ENCODE measurements at regions not wholly inside any gene's neighbourhood (a gene's known extent, or its start where the extent isn't known, plus 50 kb on each side); places are given as distances from the start of the nearest gene placed in this dataset.
A peak's percentile ranks its signal among the peaks of the same experiment; 100 is the strongest.
"Not testable (repeated sequence)": the region's sequence is repeated elsewhere in the genome, so short reads cannot be mapped to it uniquely, and the experiment has no call there.

DNA sequence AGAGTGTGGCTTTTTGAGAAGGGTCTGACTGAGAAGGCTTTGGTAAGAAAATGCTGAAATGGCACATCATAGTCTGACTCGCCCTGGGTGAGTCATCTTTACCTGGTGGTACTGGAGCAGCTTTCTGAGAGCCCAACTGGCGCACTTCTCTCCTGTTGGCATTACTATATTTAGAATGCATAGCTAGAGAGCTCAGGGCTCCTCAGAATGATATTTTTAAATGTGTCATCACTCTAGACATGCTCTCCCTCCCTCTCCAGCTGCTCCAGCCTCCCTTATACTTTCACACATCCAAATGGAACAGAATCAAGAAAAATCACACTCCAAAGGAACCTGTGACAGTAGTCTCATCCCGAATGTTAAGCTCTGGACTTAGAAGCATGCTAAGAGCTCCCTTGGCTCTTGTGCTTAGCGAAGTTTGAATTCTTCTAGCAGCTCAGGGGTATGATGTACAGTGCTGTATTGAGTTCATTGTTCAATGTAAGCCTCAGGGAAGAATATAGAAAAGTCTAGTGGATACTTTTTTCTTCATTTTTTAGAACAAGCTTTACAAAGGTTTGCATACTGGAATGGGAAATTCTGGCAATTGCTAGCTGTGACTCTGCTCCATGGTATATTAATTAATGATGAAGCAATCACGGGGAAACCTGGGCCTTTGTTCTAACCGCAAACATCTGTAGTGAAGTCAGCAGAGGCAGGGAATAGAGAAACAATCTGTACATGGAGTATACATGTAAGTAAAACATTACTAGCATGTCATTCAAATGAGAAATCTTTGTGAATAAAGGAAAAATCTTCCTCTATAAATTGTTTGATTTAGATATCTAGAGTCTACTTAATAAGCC is 751.2 kb upstream of the NRXN1 start:
- TF ChIP-seq EZH2phosphoT487 (IDR thresholded peaks at IDR 0.05; ENCODE audit: insufficient read depth, low read depth) (no peak), EZH2 (IDR thresholded peaks at IDR 0.05; ENCODE audit: insufficient read depth, poor library complexity, severe bottlenecking) (no peak)
- DNase-seq: peak; percentile 39
- no peak overlapping the region for H2AFZ ChIP-seq
- H3K4me3 ChIP-seq: no peak overlapping the region
- in situ Hi-C loops (cut with MboI): no loop called here
- 6 to 10% methylated on average over 6 of the region's 6 CpGs for WGBS, 2 experiments (ENCODE audit: low coverage in 1 of 2, low lambda C conversion rate in 2 of 2, missing lambda C conversion rate in 2 of 2)
- no peak overlapping the region for H3K4me2 ChIP-seq (ENCODE audit: unreplicated experiment)
- no peaks in the 10 kb centered on the region for H3K79me2 ChIP-seq (ENCODE audit: insufficient read depth)
- no peaks in the 10 kb centered on the region for H3F3A ChIP-seq (ENCODE audit: insufficient read depth)
- H3K9me2 ChIP-seq (ENCODE audit: insufficient read depth): no peaks in the 10 kb centered on the region
- no peak overlapping the region for H3K27ac ChIP-seq
- no peak overlapping the region for H3K9ac ChIP-seq
- no peaks in the 10 kb centered on the region for H4K20me1 ChIP-seq (ENCODE audit: insufficient read depth)
- no peaks in the 10 kb centered on the region for H3K36me3 ChIP-seq (ENCODE audit: low read depth)
- no peaks in the 10 kb centered on the region for H3K4me1 ChIP-seq (ENCODE audit: insufficient read depth)
- no peaks in the 10 kb centered on the region for H3K27me3 ChIP-seq (replicated peaks; ENCODE audit: insufficient read depth)
- H3K9me3 ChIP-seq (ENCODE audit: low read depth): no peaks in the 10 kb centered on the region

GRCh38 chr2:51781691-51782090 is 749.8 kb upstream of the NRXN1 start:
- H3K9me3 ChIP-seq (ENCODE audit: low read depth): no peaks in the 10 kb centered on the region
- H2AFZ ChIP-seq: no peak overlapping the region
- no peaks in the 10 kb centered on the region for H3K36me3 ChIP-seq (ENCODE audit: low read depth)
- no peak overlapping the region for H3K4me2 ChIP-seq (ENCODE audit: unreplicated experiment)
- no peak overlapping the region for H3K27ac ChIP-seq
- no peaks in the 10 kb centered on the region for H3K9me2 ChIP-seq (ENCODE audit: insufficient read depth)
- H3K4me1 ChIP-seq (ENCODE audit: insufficient read depth): no peaks in the 10 kb centered on the region
- no peaks in the 10 kb centered on the region for H4K20me1 ChIP-seq (ENCODE audit: insufficient read depth)
- no peaks in the 10 kb centered on the region for H3K27me3 ChIP-seq (replicated peaks; ENCODE audit: insufficient read depth)
- in situ Hi-C loops (cut with MboI): no loop called here
- no peak overlapping the region for H3K4me3 ChIP-seq
- 30 to 35% methylated on average over 4 of the region's 4 CpGs for WGBS, 2 experiments (ENCODE audit: low coverage in 1 of 2, low lambda C conversion rate in 2 of 2, missing lambda C conversion rate in 2 of 2)
- TF ChIP-seq EZH2phosphoT487 (IDR thresholded peaks at IDR 0.05; ENCODE audit: insufficient read depth, low read depth) (no peak), EZH2 (IDR thresholded peaks at IDR 0.05; ENCODE audit: insufficient read depth, poor library complexity, severe bottlenecking) (no peak)
- H3K9ac ChIP-seq: no peak overlapping the region
- no peak for DNase-seq
- H3K79me2 ChIP-seq (ENCODE audit: insufficient read depth): no peaks in the 10 kb centered on the region
- H3F3A ChIP-seq (ENCODE audit: insufficient read depth): no peaks in the 10 kb centered on the region

GRCh38 chr2:51780353-51780752 is 748.4 kb upstream of the NRXN1 start:
- H4K20me1 ChIP-seq (ENCODE audit: insufficient read depth): no peaks in the 10 kb centered on the region
- H3K79me2 ChIP-seq (ENCODE audit: insufficient read depth): no peaks in the 10 kb centered on the region
- H3K27ac ChIP-seq: no peak overlapping the region
- no peak overlapping the region for H3K9ac ChIP-seq
- H3K27me3 ChIP-seq (replicated peaks; ENCODE audit: insufficient read depth): no peaks in the 10 kb centered on the region
- H3K9me2 ChIP-seq (ENCODE audit: insufficient read depth): no peaks in the 10 kb centered on the region
- no peak for DNase-seq
- H3K4me3 ChIP-seq: no peak overlapping the region
- WGBS, 2 experiments (ENCODE audit: low coverage in 1 of 2, low lambda C conversion rate in 2 of 2, missing lambda C conversion rate in 2 of 2): 72 to 79% methylated on average over 22 of the region's 26 CpGs
- in situ Hi-C loops (cut with MboI): no loop called here
- no peaks in the 10 kb centered on the region for H3K4me1 ChIP-seq (ENCODE audit: insufficient read depth)
- no peak overlapping the region for H2AFZ ChIP-seq
- no peaks in the 10 kb centered on the region for H3K9me3 ChIP-seq (ENCODE audit: low read depth)
- H3K4me2 ChIP-seq (ENCODE audit: unreplicated experiment): no peak overlapping the region
- no peaks in the 10 kb centered on the region for H3F3A ChIP-seq (ENCODE audit: insufficient read depth)
- H3K36me3 ChIP-seq (ENCODE audit: low read depth): no peaks in the 10 kb centered on the region
- TF ChIP-seq EZH2 (IDR thresholded peaks at IDR 0.05; ENCODE audit: insufficient read depth, poor library complexity, severe bottlenecking) (no peak), EZH2phosphoT487 (IDR thresholded peaks at IDR 0.05; ENCODE audit: insufficient read depth, low read depth) (no peak)

DNA sequence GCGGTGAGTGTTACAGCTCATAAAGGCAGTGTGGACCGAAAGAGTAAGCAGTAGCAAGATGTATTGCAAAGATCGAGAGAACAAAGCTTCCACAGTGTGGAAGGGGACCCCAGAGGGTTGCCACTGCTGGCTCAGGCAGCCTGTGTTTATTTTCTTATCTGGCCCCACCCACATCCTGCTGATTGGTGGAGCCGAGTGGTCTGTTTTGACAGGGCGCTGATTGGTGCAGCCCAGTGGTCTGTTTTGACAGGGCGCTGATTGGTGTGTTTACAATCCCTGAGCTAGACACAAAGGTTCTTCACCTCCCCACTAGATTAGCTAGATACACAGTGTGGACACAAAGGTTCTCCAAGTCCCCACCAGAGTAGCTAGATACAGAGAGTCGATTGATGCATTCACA is 747.8 kb upstream of the NRXN1 start:
- H3K9me3 ChIP-seq (ENCODE audit: low read depth); H3F3A ChIP-seq (ENCODE audit: insufficient read depth); DNase-seq; H4K20me1 ChIP-seq (ENCODE audit: insufficient read depth); H3K4me3 ChIP-seq; in situ Hi-C loops (cut with MboI); H3K4me1 ChIP-seq (ENCODE audit: insufficient read depth); H3K36me3 ChIP-seq (ENCODE audit: low read depth); H3K27ac ChIP-seq; H3K27me3 ChIP-seq (replicated peaks; ENCODE audit: insufficient read depth); H3K4me2 ChIP-seq (ENCODE audit: unreplicated experiment); H3K9ac ChIP-seq; H3K9me2 ChIP-seq (ENCODE audit: insufficient read depth); H3K79me2 ChIP-seq (ENCODE audit: insufficient read depth); H2AFZ ChIP-seq: not testable (repeated sequence)
- 64 to 77% methylated on average over 7 of the region's 7 CpGs for WGBS, 2 experiments (ENCODE audit: low coverage in 1 of 2, low lambda C conversion rate in 2 of 2, missing lambda C conversion rate in 2 of 2)

GRCh38 chr2:51778806-51779205 is 746.9 kb upstream of the NRXN1 start:
- Histone ChIP-seq H3K27me3 (replicated peaks; ENCODE audit: insufficient read depth) (no peaks in the 10 kb centered on the region), H3K36me3 (ENCODE audit: low read depth) (no peaks in the 10 kb centered on the region), H3K9me2 (ENCODE audit: insufficient read depth) (no peaks in the 10 kb centered on the region), H3K4me2 (ENCODE audit: unreplicated experiment) (no peak overlapping the region), H3F3A (ENCODE audit: insufficient read depth) (no peaks in the 10 kb centered on the region), H3K9me3 (ENCODE audit: low read depth) (no peaks in the 10 kb centered on the region), H3K9ac (no peak overlapping the region), H3K79me2 (ENCODE audit: insufficient read depth) (no peaks in the 10 kb centered on the region), H2AFZ (no peak overlapping the region), H3K4me3 (no peak overlapping the region), H4K20me1 (ENCODE audit: insufficient read depth) (no peaks in the 10 kb centered on the region), H3K27ac (no peak overlapping the region), H3K4me1 (ENCODE audit: insufficient read depth) (no peaks in the 10 kb centered on the region)
- no peak for TF ChIP-seq EZH2 (IDR thresholded peaks at IDR 0.05; ENCODE audit: insufficient read depth, poor library complexity, severe bottlenecking)
- in situ Hi-C loops (cut with MboI): no loop called here
- no peak for DNase-seq
- 18 to 27% methylated on average over 3 of the region's 3 CpGs for WGBS, 2 experiments (ENCODE audit: low coverage in 1 of 2, low lambda C conversion rate in 2 of 2, missing lambda C conversion rate in 2 of 2)

GRCh38 chr2:51774606-51775005 is 742.7 kb upstream of the NRXN1 start:
- H3K27me3 ChIP-seq (replicated peaks; ENCODE audit: insufficient read depth); in situ Hi-C loops (cut with MboI); H3F3A ChIP-seq (ENCODE audit: insufficient read depth); H3K9me2 ChIP-seq (ENCODE audit: insufficient read depth); H3K36me3 ChIP-seq (ENCODE audit: low read depth); H3K9ac ChIP-seq; DNase-seq; H2AFZ ChIP-seq; H3K4me2 ChIP-seq (ENCODE audit: unreplicated experiment); H3K79me2 ChIP-seq (ENCODE audit: insufficient read depth); H3K9me3 ChIP-seq (ENCODE audit: low read depth); H3K4me1 ChIP-seq (ENCODE audit: insufficient read depth); H3K4me3 ChIP-seq; H4K20me1 ChIP-seq (ENCODE audit: insufficient read depth); H3K27ac ChIP-seq: not testable (repeated sequence)
- WGBS, 2 experiments (ENCODE audit: low coverage in 1 of 2, low lambda C conversion rate in 2 of 2, missing lambda C conversion rate in 2 of 2): 56 to 64% methylated on average over 12 of the region's 12 CpGs

Measured in GM23248 (cell line).